Astrocyte (in vitro differentiated cells and primary cell): ENCODE measurements at regions not wholly inside any gene's neighbourhood (a gene's known extent, or its start where the extent isn't known, plus 50 kb on each side); places are given as distances from the start of the nearest gene placed in this dataset.

Source experiments
- DNase-seq: peaks from one replicate; pipeline ENCODE4 v3.0.0-alpha.2; 2010; ENCODE audit warnings: low read depth
- FAIRE-seq: peaks from 2 replicates; lab custom pipeline; 2011; peaks lifted over from hg19 to GRCh38; lab: Jason Lieb, UNC
- H2AFZ ChIP-seq: 2 replicates; pipeline ENCODE4 v1.6.0; 2012; ENCODE audit warnings: low read depth, low read length, inconsistent platforms
- H3K27ac ChIP-seq: 2 replicates; pipeline ENCODE4 v1.5.1; 2011; ENCODE audit warnings: low read depth, low read length, inconsistent platforms
- H3K27me3 ChIP-seq: 2 replicates; pipeline ENCODE4 v1.6.0; 2011; ENCODE audit warnings: low read length, inconsistent platforms; ENCODE audit not compliant: insufficient read depth
- H3K36me3 ChIP-seq: 2 replicates; pipeline ENCODE4 v1.5.1; 2011; ENCODE audit warnings: low read length, inconsistent platforms; ENCODE audit not compliant: insufficient read depth
- H3K4me1 ChIP-seq: 2 replicates; pipeline ENCODE4 v1.5.1; 2011; ENCODE audit warnings: low read length, inconsistent platforms; ENCODE audit not compliant: insufficient read depth
- H3K4me2 ChIP-seq: 2 replicates; pipeline ENCODE4 v1.6.0; 2012; ENCODE audit warnings: low read length, inconsistent platforms
- H3K4me3 ChIP-seq: 2 replicates; pipeline ENCODE4 v1.5.1; 2011; ENCODE audit warnings: low read depth, mild to moderate bottlenecking, low read length, inconsistent platforms; ENCODE audit not compliant: insufficient read depth
- H3K79me2 ChIP-seq: 2 replicates; pipeline ENCODE4 v1.6.0; 2012; ENCODE audit warnings: mild to moderate bottlenecking, low read length, inconsistent platforms; ENCODE audit not compliant: insufficient read depth
- H3K9ac ChIP-seq: 2 replicates; pipeline ENCODE4 v1.6.0; 2012; ENCODE audit warnings: mild to moderate bottlenecking, low read length, inconsistent platforms
- H3K9me3 ChIP-seq: 2 replicates; pipeline ENCODE4 v1.5.1; 2012; ENCODE audit warnings: low read depth, mild to moderate bottlenecking, low read length, inconsistent platforms; ENCODE audit not compliant: insufficient read depth
- H4K20me1 ChIP-seq: 2 replicates; pipeline ENCODE4 v1.6.0; 2012; ENCODE audit warnings: low read length, inconsistent platforms; ENCODE audit not compliant: insufficient read depth
- H3K27ac Mint-ChIP-seq: one replicate; pipeline ENCODE4 v1.8.0; 2021; ENCODE audit warnings: mild to moderate bottlenecking, mixed read lengths; ENCODE audit not compliant: unreplicated experiment
- H3K27me3 Mint-ChIP-seq: one replicate; pipeline ENCODE4 v1.8.0; 2021; ENCODE audit warnings: low read depth, mixed read lengths; ENCODE audit not compliant: unreplicated experiment
- H3K36me3 Mint-ChIP-seq: one replicate; pipeline ENCODE4 v1.8.0; 2021; ENCODE audit warnings: low read depth, mixed read lengths; ENCODE audit not compliant: unreplicated experiment
- H3K4me1 Mint-ChIP-seq: one replicate; pipeline ENCODE4 v1.8.0; 2021; ENCODE audit warnings: low read depth, mixed read lengths; ENCODE audit not compliant: unreplicated experiment
- H3K4me3 Mint-ChIP-seq: one replicate; pipeline ENCODE4 v1.8.0; 2021; ENCODE audit warnings: mild to moderate bottlenecking, moderate library complexity, mixed read lengths; ENCODE audit not compliant: unreplicated experiment
- H3K9me3 Mint-ChIP-seq: one replicate; pipeline ENCODE4 v1.8.0; 2021; ENCODE audit warnings: mild to moderate bottlenecking, mixed read lengths; ENCODE audit not compliant: unreplicated experiment
- CTCF ChIP-seq: IDR thresholded peaks from 2 replicates; pipeline ENCODE4 v1.5.1; 2011; ENCODE audit warnings: low read depth, mild to moderate bottlenecking, inconsistent platforms, low read length, moderate library complexity; ENCODE audit not compliant: insufficient read depth
- EZH2 ChIP-seq: IDR thresholded peaks from 2 replicates; pipeline ENCODE4 v1.6.1; 2012; ENCODE audit warnings: mild to moderate bottlenecking, low read length, inconsistent platforms; ENCODE audit not compliant: insufficient read depth

- Histone ChIP-seq H3K79me2 (no peaks in the 10 kb centered on the region), H3K9ac (no peak overlapping the region), H3K27me3 (no peaks in the 10 kb centered on the region), H3K9me3 (no peaks in the 10 kb centered on the region), H3K4me3 (no peak overlapping the region), H3K36me3 (no peaks in the 10 kb centered on the region), H3K27ac (no peak overlapping the region), H3K4me1 (no peaks in the 10 kb centered on the region), H3K4me2 (no peak overlapping the region), H4K20me1 (no peaks in the 10 kb centered on the region), H2AFZ (no peak overlapping the region)
- Mint-ChIP-seq H3K27me3 (no peaks in the 10 kb centered on the region), H3K36me3 (no peaks in the 10 kb centered on the region), H3K4me1 (no peaks in the 10 kb centered on the region), H3K27ac (no peak overlapping the region), H3K4me3 (no peak overlapping the region), H3K9me3 (no peaks in the 10 kb centered on the region)
- no peak for FAIRE-seq
- no peak for TF ChIP-seq EZH2
- TF ChIP-seq CTCF = no peak
- no peak for DNase-seq
Observed at GRCh38 chr20:7505835-7506221, 434.4 kb downstream of the HAO1 start.

- no peaks in the 10 kb centered on the region for H3K79me2 ChIP-seq
- Mint-ChIP-seq H3K9me3 (no peaks in the 10 kb centered on the region), H3K4me3 (no peak overlapping the region), H3K36me3 (no peaks in the 10 kb centered on the region), H3K27ac (no peak overlapping the region), H3K4me1 (no peaks in the 10 kb centered on the region), H3K27me3 (peaks cover 2% of the 10 kb centered on the region)
- H3K4me1 ChIP-seq = no peaks in the 10 kb centered on the region
- no peak overlapping the region for H3K4me2 ChIP-seq
- no peaks in the 10 kb centered on the region for H3K27me3 ChIP-seq
- H3K36me3 ChIP-seq = no peaks in the 10 kb centered on the region
- TF ChIP-seq EZH2 (no peak), CTCF (no peak)
- no peak overlapping the region for H3K27ac ChIP-seq
- no peak for DNase-seq
- H3K4me3 ChIP-seq = no peak overlapping the region
- no peak for FAIRE-seq
- H3K9me3 ChIP-seq = no peaks in the 10 kb centered on the region
- no peak overlapping the region for H2AFZ ChIP-seq
- H3K9ac ChIP-seq = no peak overlapping the region
- H4K20me1 ChIP-seq = no peaks in the 10 kb centered on the region
Observed at GRCh38 chr20:7516621-7517111, 423.6 kb downstream of the HAO1 start.

- no peak overlapping the region for H3K27ac ChIP-seq
- no peak overlapping the region for H3K9ac ChIP-seq
- H3K4me1 Mint-ChIP-seq = no peaks in the 10 kb centered on the region
- TF ChIP-seq CTCF (no peak), EZH2 (no peak)
- no peak for DNase-seq
- no peaks in the 10 kb centered on the region for H3K36me3 Mint-ChIP-seq
- no peak overlapping the region for H3K4me3 Mint-ChIP-seq
- no peaks in the 10 kb centered on the region for H3K9me3 Mint-ChIP-seq
- H3K27me3 Mint-ChIP-seq = no peaks in the 10 kb centered on the region
- no peak overlapping the region for H2AFZ ChIP-seq
- no peak overlapping the region for H3K27ac Mint-ChIP-seq
- H3K36me3 ChIP-seq = no peaks in the 10 kb centered on the region
- H3K4me2 ChIP-seq = no peak overlapping the region
- H3K79me2 ChIP-seq = no peaks in the 10 kb centered on the region
- FAIRE-seq = no peak
- H3K4me3 ChIP-seq = no peak overlapping the region
- no peaks in the 10 kb centered on the region for H3K27me3 ChIP-seq
- H3K9me3 ChIP-seq = no peaks in the 10 kb centered on the region
- H4K20me1 ChIP-seq = no peaks in the 10 kb centered on the region
- H3K4me1 ChIP-seq = no peaks in the 10 kb centered on the region
Observed at GRCh38 chr20:7520361-7520760, 419.9 kb downstream of the HAO1 start.
